K562 (cell line): ENCODE measurements at regions not wholly inside any gene's neighbourhood (a gene's known extent, or its start where the extent isn't known, plus 50 kb on each side); places are given as distances from the start of the nearest gene placed in this dataset.

Experiments
- ATAC-seq: fragments of 200-7000 bp; cut with Tn5 transposase; 3 replicates; pipeline ENCODE4 v1.9.1; 2020; ENCODE audit warnings: moderate library complexity
- BruUV-seq: library from RNA; stranded (reverse); fragments of 400-500 nt; replicated peaks from 2 replicates; lab custom pipeline; 2021; lab: Mats Ljungman, UMichigan
- CTCF ChIA-PET: fragments of 300-600 bp; formaldehyde crosslinking; extraction: SDS; loops from one replicate; lab custom pipeline; 2021; ENCODE audit warnings: low intra/inter-chr PET ratio; lab: Yijun Ruan, JAX
- POLR2A ChIA-PET: fragments of 300-600, 350-650 bp; sonication (Branson Sonifier 250); formaldehyde crosslinking; extraction: SDS; loops from one replicate; lab custom pipeline; 2021; ENCODE audit warnings: antibody characterized with exemption, inconsistent platforms; lab: Yijun Ruan, JAX
- DNase-seq, 4 experiments: peaks; one replicate each; pipeline versions ENCODE4 v3.0.0 to v3.0.0-alpha.2; 2011 to 2018; ENCODE audit warnings: low spot score in 3 of 4, mixed read lengths in 3 of 4; ENCODE audit errors: extremely low read depth in 1 of 4
- FAIRE-seq: peaks from 2 replicates; lab custom pipeline; 2011; peaks lifted over from hg19 to GRCh38; lab: Jason Lieb, UNC
- H2AFZ ChIP-seq: 2 replicates; pipeline ENCODE4 v1.6.0; 2011; ENCODE audit warnings: low read depth, low read length, control low read depth, inconsistent platforms
- H3K27ac ChIP-seq: fragments of 200-600 bp; 3 replicates; pipeline ENCODE4 v1.8.0; 2011; ENCODE audit warnings: low read depth, mild to moderate bottlenecking, control low read depth, inconsistent platforms, low read length, moderate library complexity, mixed read lengths; ENCODE audit errors: extremely low read depth
- H3K27me3 ChIP-seq, 2 experiments: fragments of 300-600 bp in 1 of 2; 2 replicates in 1 of 2; 3 replicates in 1 of 2; pipeline versions ENCODE4 v1.6.0 to v1.8.0; 2011; ENCODE audit warnings: inconsistent platforms in 2 of 2, low read length in 2 of 2, mild to moderate bottlenecking in 1 of 2, mixed read lengths in 1 of 2, moderate library complexity in 1 of 2; ENCODE audit not compliant: control insufficient read depth in 2 of 2, insufficient read depth in 2 of 2
- H3K36me3 ChIP-seq: fragments of 300-600 bp; 3 replicates; pipeline ENCODE4 v1.8.0; 2011; ENCODE audit warnings: mild to moderate bottlenecking, low read length, inconsistent platforms; ENCODE audit not compliant: control insufficient read depth, insufficient read depth
- H3K4me1 ChIP-seq, 2 experiments: fragments of 200-600 bp in 1 of 2; replicated peaks in 1 of 2; 2 replicates in 1 of 2; 3 replicates in 1 of 2; pipeline versions ENCODE4 v1.5.1 to v1.8.0; 2011; ENCODE audit warnings: inconsistent platforms in 2 of 2, low read length in 2 of 2, mild to moderate bottlenecking in 1 of 2, mixed read lengths in 1 of 2, moderate library complexity in 1 of 2; ENCODE audit not compliant: control insufficient read depth in 2 of 2, insufficient read depth in 2 of 2
- H3K4me2 ChIP-seq: 2 replicates; pipeline ENCODE4 v1.6.1; 2011; ENCODE audit warnings: low read length, control low read depth, inconsistent platforms, mixed read lengths; ENCODE audit not compliant: insufficient read depth
- H3K4me3 ChIP-seq: fragments of 200-600 bp; sonication (generic), shearing (Covaris generic); 2 replicates; pipeline ENCODE4 v1.5.1; 2016; ENCODE audit warnings: control low read depth, inconsistent platforms
- H3K79me2 ChIP-seq: fragments of 200-600 bp; 3 replicates; pipeline ENCODE4 v1.8.0; 2011; ENCODE audit warnings: low read length, inconsistent platforms; ENCODE audit not compliant: control insufficient read depth, insufficient read depth
- H3K9ac ChIP-seq, 2 experiments: 2 replicates each; pipeline versions ENCODE4 v1.6.0 to v1.6.1; 2011; ENCODE audit warnings: low read depth in 2 of 2, low read length in 2 of 2, control low read depth in 1 of 2, inconsistent platforms in 1 of 2, mild to moderate bottlenecking in 1 of 2, mixed read lengths in 1 of 2; ENCODE audit not compliant: insufficient read depth in 1 of 2
- H3K9me1 ChIP-seq: one replicate; pipeline ENCODE4 v1.6.0; 2011; ENCODE audit warnings: inconsistent platforms, mild to moderate bottlenecking, low read length, moderate library complexity; ENCODE audit not compliant: control insufficient read depth, insufficient read depth
- H3K9me3 ChIP-seq: replicated peaks from 2 replicates; pipeline ENCODE4 v1.5.1; 2011; ENCODE audit warnings: low read depth, low read length, inconsistent platforms; ENCODE audit not compliant: control insufficient read depth, insufficient read depth
- H4K20me1 ChIP-seq: replicated peaks from 2 replicates; pipeline ENCODE4 v1.6.1; 2011; ENCODE audit warnings: low read length, inconsistent platforms, mixed read lengths; ENCODE audit not compliant: control insufficient read depth, insufficient read depth
- E4F1 ChIP-seq: fragments of 250-450 bp; sonication (Bioruptor Pico); IDR thresholded peaks from 2 replicates; pipeline ENCODE4 v1.5.0; 2021; ENCODE audit warnings: mild to moderate bottlenecking, borderline replicate concordance
- ETV6 ChIP-seq, 3 experiments: fragments of 150-350 bp in 1 of 3; sonication (generic) in 1 of 3; formaldehyde crosslinking in 1 of 3; IDR thresholded peaks; 2 replicates each; pipeline versions ENCODE4 v1.6.1 to v1.8.0; 2014 to 2022; ENCODE audit warnings: borderline replicate concordance in 2 of 3, low read depth in 2 of 3, antibody characterized with exemption in 1 of 3, low read length in 1 of 3, mild to moderate bottlenecking in 1 of 3, missing genetic modification reagents in 1 of 3
- HDAC8 ChIP-seq: fragments of 450-650 bp; IDR thresholded peaks from 2 replicates; pipeline ENCODE4 v1.6.1; 2016; ENCODE audit warnings: mild to moderate bottlenecking, missing genetic modification characterization, moderate library complexity, missing compliant biosample characterization
- KDM5B ChIP-seq: fragments of 200-600 bp; sonication (generic); IDR thresholded peaks from 2 replicates; pipeline ENCODE4 v1.6.1; 2012; ENCODE audit warnings: low read depth, mild to moderate bottlenecking, moderate library complexity, low read length, control low read depth, inconsistent platforms; ENCODE audit not compliant: insufficient replicate concordance
- NFATC3 ChIP-seq: fragments of 450-650 bp; IDR thresholded peaks from 2 replicates; pipeline ENCODE4 v1.6.1; 2017; ENCODE audit warnings: mild to moderate bottlenecking
- SMAD3 ChIP-seq: fragments of 450-650 bp; formaldehyde crosslinking; conservative IDR thresholded peaks from 2 replicates; pipeline ENCODE4 v1.4.0; 2020; ENCODE audit warnings: mild to moderate bottlenecking
- TRIM24 ChIP-seq, 2 experiments: fragments of 450-650 bp; IDR thresholded peaks; 2 replicates each; pipeline ENCODE4 v1.6.1; 2016
- ZNF512 ChIP-seq: IDR thresholded peaks from 2 replicates; pipeline ENCODE4 v1.6.1; 2016; ENCODE audit warnings: missing genetic modification characterization, missing compliant biosample characterization
- WGBS: fragments of 100-300 bp; shearing (Covaris generic); methylation state at CpG from one replicate; pipeline ENCODE4 v1.1.6; 2016; ENCODE audit warnings: low coverage, mixed read lengths; ENCODE audit not compliant: insufficient coverage; ENCODE audit errors: missing lambda C conversion rate; 5-methylcytosine and 5-hydroxymethylcytosine counted together
- in situ Hi-C: fragments of 300-500 bp; cut with MboI; formaldehyde crosslinking; loops from 4 replicates; pipeline ENCODE4 v1.15.0; 2018; ENCODE audit warnings: inconsistent platforms, mixed read lengths
- intact Hi-C: fragments of 100-400 bp; cut with micrococcal nuclease; formaldehyde crosslinking; loops from 2 replicates; pipeline ENCODE4 v1.14.2; 2022

- TF ChIP-seq ZNF512 (tag): peak; percentile 88
These were observed 82.9 kb upstream of the EXOC1L start (continued) for GRCh38 chr4:55736605-55737183.

GRCh38 chr4:55742655-55743202, 76.9 kb upstream of the EXOC1L start:
- H3K9ac ChIP-seq: peak overlapping the region in 1 of 2 experiments; percentile 73; a peak in 1 of 4 replicates
- no peaks in the 10 kb centered on the region for H3K9me3 ChIP-seq
- ChIA-PET CTCF (no interaction called here), POLR2A (no interaction called here)
- H3K4me2 ChIP-seq: peak overlapping the region; percentile 4; the same call in 1 of the 2 replicates
- H3K27me3 ChIP-seq: no peaks in the 10 kb centered on the region
- peak; percentile 88 for FAIRE-seq
- H3K79me2 ChIP-seq: no peaks in the 10 kb centered on the region
- no peak overlapping the region for H3K4me3 ChIP-seq
- BruUV-seq: no TSS peak
- H2AFZ ChIP-seq: peak overlapping the region; percentile 1; the same call in 1 of the 2 replicates
- H3K27ac ChIP-seq: no peak overlapping the region
- no peaks in the 10 kb centered on the region for H3K9me1 ChIP-seq
- peak; percentile 82 for ATAC-seq
- intact Hi-C loops (loop anchor here (2.0 to 5.0 kb wide), 2 partner anchors 124 to 560 kb away; no protein-coding TSS in a partner anchor), in situ Hi-C loops (no loop called here)
- 5% methylated on average over 5 of the region's 5 CpGs for WGBS
- no peaks in the 10 kb centered on the region for H3K36me3 ChIP-seq
- H4K20me1 ChIP-seq: no peaks in the 10 kb centered on the region
- peak in 2 of 4 experiments; percentile 29 to 74 for DNase-seq
- peaks cover 7 to 8% of the 10 kb centered on the region in 2 experiments; a peak in 4 of 5 replicates for H3K4me1 ChIP-seq
- TF ChIP-seq SMAD3: peak; percentile 98
- TF ChIP-seq HDAC8 (tag): peak; percentile 96
- no peak for TF ChIP-seq NFATC3
- peak; percentile 65; the same call in 1 of the 2 replicates for TF ChIP-seq E4F1
- TF ChIP-seq KDM5B: no peak
- peak in 1 of 2 experiments; percentile 24; a peak in 1 of 4 replicates for TF ChIP-seq TRIM24 (IDR thresholded peaks at IDR 0.05)
- no peak for TF ChIP-seq ETV6 (IDR thresholded peaks at IDR 0.05; ENCODE audit: borderline replicate concordance in 1 of 2, low read depth in 2 of 2, low read length in 1 of 2)
- no peak for TF ChIP-seq ETV6 (CRISPR knock-in tag; IDR thresholded peaks at IDR 0.05; ENCODE audit: borderline replicate concordance)
